ENCODE measurements at regions not wholly inside any gene's neighbourhood (a gene's known extent, or its start where the extent isn't known, plus 50 kb on each side); places are given as distances from the start of the nearest gene placed in this dataset.

DNA sequence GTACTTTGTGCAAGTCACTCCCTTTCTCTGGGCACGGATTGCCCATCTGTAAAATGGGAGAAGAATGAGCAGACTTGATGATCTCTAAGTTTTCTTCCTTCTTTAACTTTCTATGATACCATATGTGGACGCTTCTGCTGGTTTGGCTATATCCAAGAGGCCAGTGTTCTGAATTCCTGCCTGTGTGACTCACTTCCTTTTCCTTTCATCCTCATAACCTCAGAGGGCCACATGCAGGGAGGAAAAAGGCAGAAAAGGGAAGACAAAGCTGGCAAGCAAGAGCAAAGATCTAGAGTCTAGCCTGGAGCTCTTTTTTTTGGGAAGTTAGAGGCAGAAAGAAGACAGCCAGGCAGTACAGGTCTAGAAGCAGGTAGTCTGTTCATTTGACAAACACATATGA is 151.2 kb downstream of the OMA1 start:
- Histone ChIP-seq H3K4me1 (peaks cover 0 to 27% (median 6%) of the 10 kb centered on the region in 12 donors), H3K27me3 (no peaks in the 10 kb centered on the region), H3K9me3 (no peaks in the 10 kb centered on the region), H3K36me3 (no peaks in the 10 kb centered on the region), H3K27ac (peak overlapping the region in 1 of 12 donors; percentile 24), H3K4me3 (no peak overlapping the region)
- ATAC-seq (peak in 3 of 4 donors; percentile 21 to 54 (median 36)), DNase-seq (peak in 1 of 5 donors; percentile 19)
- TF ChIP-seq, protein P1, sequence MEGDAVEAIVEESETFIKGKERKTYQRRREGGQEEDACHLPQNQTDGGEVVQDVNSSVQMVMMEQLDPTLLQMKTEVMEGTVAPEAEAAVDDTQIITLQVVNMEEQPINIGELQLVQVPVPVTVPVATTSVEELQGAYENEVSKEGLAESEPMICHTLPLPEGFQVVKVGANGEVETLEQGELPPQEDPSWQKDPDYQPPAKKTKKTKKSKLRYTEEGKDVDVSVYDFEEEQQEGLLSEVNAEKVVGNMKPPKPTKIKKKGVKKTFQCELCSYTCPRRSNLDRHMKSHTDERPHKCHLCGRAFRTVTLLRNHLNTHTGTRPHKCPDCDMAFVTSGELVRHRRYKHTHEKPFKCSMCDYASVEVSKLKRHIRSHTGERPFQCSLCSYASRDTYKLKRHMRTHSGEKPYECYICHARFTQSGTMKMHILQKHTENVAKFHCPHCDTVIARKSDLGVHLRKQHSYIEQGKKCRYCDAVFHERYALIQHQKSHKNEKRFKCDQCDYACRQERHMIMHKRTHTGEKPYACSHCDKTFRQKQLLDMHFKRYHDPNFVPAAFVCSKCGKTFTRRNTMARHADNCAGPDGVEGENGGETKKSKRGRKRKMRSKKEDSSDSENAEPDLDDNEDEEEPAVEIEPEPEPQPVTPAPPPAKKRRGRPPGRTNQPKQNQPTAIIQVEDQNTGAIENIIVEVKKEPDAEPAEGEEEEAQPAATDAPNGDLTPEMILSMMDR (IDR thresholded peaks at IDR 0.05): no peak
- TF ChIP-seq POLR2A (IDR thresholded peaks at IDR 0.05): no peak
- intact Hi-C loops (cut with DNase I): no loop called here
- WGBS, 4 donors: 45 to 61% (median 53%) methylated on average over 2 of the region's 2 CpGs

DNA sequence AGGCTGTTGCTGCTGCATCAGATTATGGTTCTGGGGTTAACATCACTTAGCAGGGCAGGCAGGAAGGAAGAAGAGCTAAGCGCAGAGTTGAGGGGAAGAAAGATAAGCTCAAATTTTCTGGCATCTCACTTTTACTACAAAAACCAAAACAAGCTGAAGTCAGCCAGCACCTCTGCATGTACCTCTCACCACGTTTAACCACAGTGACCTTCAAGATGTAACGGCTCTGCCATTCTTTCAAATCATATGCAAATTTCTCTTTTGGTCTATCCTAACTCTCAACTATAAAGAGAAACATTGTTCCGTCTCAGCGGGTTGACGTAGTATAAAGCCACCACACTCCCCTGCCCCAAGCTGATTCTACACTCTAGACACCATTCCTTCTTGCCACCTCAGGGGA is 154.4 kb downstream of the OMA1 start:
- H3K36me3 ChIP-seq: no peaks in the 10 kb centered on the region
- DNase-seq (no peak), ATAC-seq (no peak)
- no peaks in the 10 kb centered on the region for H3K27me3 ChIP-seq
- intact Hi-C loops (cut with DNase I): no loop called here
- peaks cover 0 to 27% (median 5%) of the 10 kb centered on the region in 12 donors for H3K4me1 ChIP-seq
- no peak overlapping the region for H3K27ac ChIP-seq
- no peaks in the 10 kb centered on the region for H3K9me3 ChIP-seq
- TF ChIP-seq POLR2A (IDR thresholded peaks at IDR 0.05): no peak
- no peak overlapping the region for H3K4me3 ChIP-seq
- WGBS, 4 donors: 72 to 79% (median 74%) methylated on average over 6 of the region's 6 CpGs

DNA sequence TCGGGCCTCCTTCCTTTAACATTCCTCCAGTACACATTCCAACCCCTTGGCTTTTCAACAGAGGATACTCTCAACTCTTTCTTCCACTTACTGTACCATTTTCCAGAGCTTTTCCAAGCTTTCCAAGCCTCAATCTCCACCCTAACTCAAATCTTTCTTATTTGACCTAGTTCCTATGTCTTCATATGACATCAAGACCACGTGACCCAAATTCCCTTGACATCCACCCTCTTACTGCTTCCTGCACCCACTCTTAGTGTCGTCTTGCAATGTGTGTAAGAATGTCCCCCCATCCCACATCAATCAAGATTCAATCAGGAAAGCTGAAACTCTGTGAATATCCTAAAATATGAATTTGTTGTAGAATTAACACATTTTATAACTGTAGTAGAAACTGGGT is 155.0 kb downstream of the OMA1 start:
- DNase-seq (no peak), ATAC-seq (no peak)
- Histone ChIP-seq H3K27ac (peak overlapping the region in 1 of 12 donors; percentile 47), H3K9me3 (no peaks in the 10 kb centered on the region), H3K36me3 (no peaks in the 10 kb centered on the region), H3K4me1 (peaks cover 0 to 27% (median 5%) of the 10 kb centered on the region in 12 donors), H3K4me3 (no peak overlapping the region), H3K27me3 (no peaks in the 10 kb centered on the region)
- TF ChIP-seq, protein P1 (IDR thresholded peaks at IDR 0.05): no peak
- TF ChIP-seq POLR2A (IDR thresholded peaks at IDR 0.05): no peak
- WGBS, 4 donors: 80 to 86% (median 81%) methylated on average over 3 of the region's 3 CpGs
- intact Hi-C loops (cut with DNase I): no loop called here

DNA sequence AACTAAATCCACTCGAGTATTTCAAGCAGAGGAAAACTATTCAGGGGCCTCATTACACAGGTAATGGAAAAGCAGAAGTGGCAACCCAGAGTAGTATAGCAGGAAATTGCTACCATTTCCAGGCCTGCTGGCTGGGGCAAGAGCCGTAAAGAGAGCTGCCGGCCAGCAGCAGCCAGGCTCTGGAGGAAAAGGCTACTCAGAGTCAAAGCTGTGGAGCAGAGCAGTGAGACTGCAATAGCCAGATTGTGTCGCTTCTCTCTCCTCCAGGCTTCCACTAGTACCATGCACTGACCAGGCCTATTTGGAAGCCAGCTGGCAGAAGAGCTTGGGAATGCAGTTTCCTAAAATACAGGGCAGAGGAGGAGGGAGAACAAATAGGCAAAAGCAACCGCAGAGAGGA is 155.5 kb downstream of the OMA1 start:
- no peak overlapping the region for H3K4me3 ChIP-seq
- intact Hi-C loops (cut with DNase I): no loop called here
- DNase-seq: peak in 3 of 5 donors; percentile 28 to 62 (median 56)
- peak; percentile 91 to 96 (median 92) for ATAC-seq
- no peaks in the 10 kb centered on the region for H3K27me3 ChIP-seq
- H3K4me1 ChIP-seq: peaks cover 0 to 25% (median 5%) of the 10 kb centered on the region in 12 donors
- no peak for TF ChIP-seq POLR2A (IDR thresholded peaks at IDR 0.05)
- TF ChIP-seq, protein P1 (IDR thresholded peaks at IDR 0.05): no peak
- 39 to 51% (median 47%) methylated on average over 5 of the region's 5 CpGs for WGBS, 4 donors
- no peaks in the 10 kb centered on the region for H3K36me3 ChIP-seq
- peak overlapping the region in 1 of 12 donors; percentile 47 for H3K27ac ChIP-seq
- no peaks in the 10 kb centered on the region for H3K9me3 ChIP-seq

DNA sequence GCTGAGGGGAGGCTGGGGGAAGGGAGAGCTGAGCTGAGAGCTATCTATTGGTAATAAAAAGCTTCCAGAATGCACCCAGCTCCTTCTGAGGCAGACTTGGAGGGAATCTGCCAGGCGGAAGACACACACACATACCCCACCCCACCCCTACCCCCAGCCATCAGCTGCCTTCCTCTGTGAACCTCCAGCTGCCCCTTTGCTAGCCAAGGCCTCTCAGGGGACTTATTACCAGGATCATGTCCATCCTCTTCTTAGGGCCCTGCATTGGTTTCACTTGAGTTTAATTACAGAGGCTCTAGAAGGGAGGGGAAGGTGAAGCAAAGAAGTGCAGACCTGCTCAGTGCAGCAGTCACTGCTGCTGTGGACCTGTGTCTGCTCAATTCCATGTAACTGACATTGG is 156.4 kb downstream of the OMA1 start:
- intact Hi-C loops (cut with DNase I): no loop called here
- ATAC-seq: no peak
- 78 to 100% (median 80%) methylated on average over 1 of the region's 1 CpG for WGBS, 4 donors

More for the DNA sequence above, 156.4 kb downstream of the OMA1 start:
- Histone ChIP-seq H3K36me3 (no peaks in the 10 kb centered on the region), H3K27me3 (no peaks in the 10 kb centered on the region), H3K27ac (no peak overlapping the region), H3K4me3 (no peak overlapping the region), H3K9me3 (no peaks in the 10 kb centered on the region), H3K4me1 (peaks cover 0 to 15% (median 1%) of the 10 kb centered on the region in 12 donors)
- TF ChIP-seq, protein P1 (IDR thresholded peaks at IDR 0.05): no peak
- no peak for DNase-seq
